K562 (cell line): ENCODE measurements at regions not wholly inside any gene's neighbourhood (a gene's known extent, or its start where the extent isn't known, plus 50 kb on each side); places are given as distances from the start of the nearest gene placed in this dataset.

Experiments
- ARID3B ChIP-seq: fragments of 250-450 bp; sonication (Bioruptor Pico); IDR thresholded peaks from 2 replicates; pipeline ENCODE4 v1.4.0; 2020; ENCODE audit warnings: borderline replicate concordance
- CBX3 ChIP-seq, 2 experiments: IDR thresholded peaks; 1 replicate in 1 of 2; 2 replicates in 1 of 2; pipeline ENCODE4 v1.6.1; 2012; ENCODE audit warnings: inconsistent platforms in 2 of 2, low read length in 2 of 2, borderline replicate concordance in 1 of 2, control low read depth in 1 of 2
- HOXB6 ChIP-seq: fragments of 250-450 bp; sonication (Bioruptor Pico); IDR thresholded peaks from 2 replicates; pipeline ENCODE4 v1.5.1; 2022; ENCODE audit warnings: mild to moderate bottlenecking, borderline replicate concordance
- MEF2D ChIP-seq: conservative IDR thresholded peaks from 2 replicates; pipeline ENCODE4 v1.6.1; 2016; ENCODE audit warnings: low read depth, missing genetic modification characterization, missing compliant biosample characterization
- MIER1 ChIP-seq: fragments of 450-650 bp; IDR thresholded peaks from 2 replicates; pipeline ENCODE4 v1.6.1; 2016; ENCODE audit warnings: antibody characterized with exemption, mild to moderate bottlenecking, low read depth
- NCOA4 ChIP-seq: fragments of 450-650 bp; IDR thresholded peaks from 2 replicates; pipeline ENCODE4 v1.6.1; 2018; ENCODE audit warnings: mild to moderate bottlenecking; ENCODE audit not compliant: partially characterized antibody
- NFRKB ChIP-seq: fragments of 450-650 bp; IDR thresholded peaks from 2 replicates; pipeline ENCODE4 v1.6.1; 2016; ENCODE audit warnings: low read depth
- NRF1 ChIP-seq, 2 experiments: fragments of 450-650 bp; IDR thresholded peaks in 1 of 2; conservative IDR thresholded peaks in 1 of 2; 2 replicates each; pipeline ENCODE4 v1.6.1; 2014; ENCODE audit warnings: mild to moderate bottlenecking in 2 of 2
- RERE ChIP-seq: sonication (generic); formaldehyde crosslinking; IDR thresholded peaks from 2 replicates; pipeline ENCODE4 v1.8.0; 2023; ENCODE audit warnings: missing genetic modification reagents, mild to moderate bottlenecking, borderline replicate concordance
- XRCC3 ChIP-seq: fragments of 450-650 bp; IDR thresholded peaks from 2 replicates; pipeline ENCODE4 v1.6.1; 2017; ENCODE audit warnings: mild to moderate bottlenecking, moderate library complexity

- TF ChIP-seq HOXB6 (CRISPR knock-in tag) (no peak), XRCC3 (no peak), MIER1 (no peak), ARID3B (CRISPR knock-in tag) (0 out of 2 replicates have a peak, but pooled peaks have one; percentile 40), CBX3 (IDR thresholded peaks at IDR 0.05; ENCODE audit: borderline replicate concordance in 1 of 2, low read length in 2 of 2) (no peak), NFRKB (peak; percentile 81), NCOA4 (peak; percentile 22), RERE (CRISPR knock-in tag) (no peak), NRF1 (conservative IDR thresholded peaks at IDR 0.05 in 1 of 2, IDR thresholded peaks at IDR 0.05 in 1 of 2) (no peak), MEF2D (tag) (peak; percentile 79)
Observed at GRCh38 chr1:116825720-116826438, 71.6 kb downstream of the CD2 start (continued).
